GM19035 (cell line): ENCODE measurements at regions not wholly inside any gene's neighbourhood (a gene's known extent, or its start where the extent isn't known, plus 50 kb on each side); places are given as distances from the start of the nearest gene placed in this dataset.
"Not testable (repeated sequence)": the region's sequence is repeated elsewhere in the genome, so short reads cannot be mapped to it uniquely, and the experiment has no call there.

Source experiments
- ATAC-seq: cut with Tn5 transposase; IDR thresholded peaks from one replicate; pipeline ENCODE4 v1.9.1; 2021; ENCODE audit not compliant: unreplicated experiment

- ATAC-seq: no peak
These were observed 641.4 kb upstream of the CBLB start for GRCh38 chr3:106510206-106510605.

- no peak for ATAC-seq
These were observed 644.0 kb upstream of the CBLB start for GRCh38 chr3:106512846-106513245.

GRCh38 chr3:106514431-106514830, 645.6 kb upstream of the CBLB start:
- no peak for ATAC-seq

GRCh38 chr3:106518516-106518915, 649.7 kb upstream of the CBLB start:
- no peak for ATAC-seq

GRCh38 chr3:106522397-106522796, 653.6 kb upstream of the CBLB start:
- no peak for ATAC-seq

GRCh38 chr3:106528932-106529331, 660.1 kb upstream of the CBLB start:
- no peak for ATAC-seq

- ATAC-seq: no peak
These were observed 660.9 kb upstream of the CBLB start for GRCh38 chr3:106529738-106530137.

- no peak for ATAC-seq
These were observed 661.6 kb upstream of the CBLB start for GRCh38 chr3:106530367-106530766.

GRCh38 chr3:106531771-106532329, 663.0 kb upstream of the CBLB start:
- ATAC-seq: not testable (repeated sequence)

- no peak for ATAC-seq
These were observed 664.4 kb upstream of the CBLB start for GRCh38 chr3:106533093-106533787.

GRCh38 chr3:106533788-106534160, 665.0 kb upstream of the CBLB start:
- no peak for ATAC-seq

GRCh38 chr3:106534206-106534605, 665.4 kb upstream of the CBLB start:
- no peak for ATAC-seq

- ATAC-seq: no peak
These were observed 671.9 kb upstream of the CBLB start for GRCh38 chr3:106540743-106541142.

- peak; percentile 73 for ATAC-seq
These were observed 673.4 kb upstream of the CBLB start for GRCh38 chr3:106542101-106542769.

GRCh38 chr3:106552351-106553043, 683.7 kb upstream of the CBLB start:
- ATAC-seq: no peak

- ATAC-seq: no peak
These were observed 691.7 kb upstream of the CBLB start for GRCh38 chr3:106560451-106560966.

GRCh38 chr3:106566277-106566676, 697.5 kb upstream of the CBLB start:
- ATAC-seq: peak; percentile 62

GRCh38 chr3:106570426-106570825, 701.6 kb upstream of the CBLB start:
- ATAC-seq: no peak

- no peak for ATAC-seq
These were observed 704.8 kb upstream of the CBLB start for GRCh38 chr3:106573605-106574004.

GRCh38 chr3:106575029-106575428, 706.2 kb upstream of the CBLB start:
- ATAC-seq: no peak

GRCh38 chr3:106577241-106577640, 708.4 kb upstream of the CBLB start:
- ATAC-seq: no peak

- no peak for ATAC-seq
These were observed 710.1 kb upstream of the CBLB start for GRCh38 chr3:106578911-106579310.
